Uterus (tissue), 3 donors: ENCODE measurements at regions not wholly inside any gene's neighbourhood (a gene's known extent, or its start where the extent isn't known, plus 50 kb on each side); places are given as distances from the start of the nearest gene placed in this dataset.

Experiments used
- DNase-seq, 2 donors: peaks; one replicate each; pipeline ENCODE4 v3.0.0-alpha.2; 2019 to 2020
- H3K27ac ChIP-seq, 2 donors: fragments of 200-600 bp; sonication (generic); 1 replicate in 1 of 2; 2 replicates in 1 of 2; pipeline ENCODE4 v1.5.1; 2016 to 2018
- H3K27me3 ChIP-seq, 2 donors: fragments of 200-600 bp; sonication (generic); one replicate each; pipeline ENCODE4 v1.5.1; 2018 to 2019; ENCODE audit warnings: control low read depth in 1 of 2
- H3K36me3 ChIP-seq, 2 donors: fragments of 200-600 bp; sonication (generic); one replicate each; pipeline ENCODE4 v1.5.1; 2019; ENCODE audit warnings: control low read depth in 1 of 2
- H3K4me1 ChIP-seq, 2 donors: fragments of 200-600 bp; sonication (generic); one replicate each; pipeline ENCODE4 v1.5.1; 2018 to 2019; ENCODE audit warnings: control low read depth in 1 of 2
- H3K4me3 ChIP-seq, 2 donors: fragments of 200-600 bp; sonication (generic); 1 replicate in 1 of 2; 2 replicates in 1 of 2; pipeline ENCODE4 v1.5.1; 2018 to 2019; ENCODE audit warnings: mild to moderate bottlenecking in 1 of 2
- H3K9me3 ChIP-seq, 2 donors: fragments of 200-600 bp; sonication (generic); one replicate each; pipeline ENCODE4 v1.5.1; 2019; ENCODE audit warnings: control low read depth in 1 of 2
- POLR2A ChIP-seq, 2 donors: fragments of 450-650 bp; IDR thresholded peaks; one replicate each; pipeline ENCODE4 v1.6.1; 2016; ENCODE audit warnings: antibody characterized with exemption in 2 of 2, mild to moderate bottlenecking in 1 of 2, moderate library complexity in 1 of 2
- intact Hi-C: fragments of 100-400 bp; cut with DNase I; formaldehyde crosslinking; loops from one replicate; pipeline ENCODE4 v1.15.1; 2023; ENCODE audit warnings: low total_unique reads
- TF ChIP-seq, protein P1 (sequence below), 4 experiments: fragments of 200-600 bp in 2 of 4; fragments of 450-650 bp in 2 of 4; sonication (generic) in 2 of 4; IDR thresholded peaks; one replicate each; pipeline ENCODE4 v1.5.1; 2016 to 2019; ENCODE audit warnings: antibody characterized with exemption in 4 of 4, mild to moderate bottlenecking in 2 of 4, moderate library complexity in 1 of 4
- donor health status: DM: yes; HTN: yes; CAD: no.

GRCh38 chr13:97559030-97559429 lies 125.1 kb downstream of the RAP2A start:
- TF ChIP-seq, protein P1, sequence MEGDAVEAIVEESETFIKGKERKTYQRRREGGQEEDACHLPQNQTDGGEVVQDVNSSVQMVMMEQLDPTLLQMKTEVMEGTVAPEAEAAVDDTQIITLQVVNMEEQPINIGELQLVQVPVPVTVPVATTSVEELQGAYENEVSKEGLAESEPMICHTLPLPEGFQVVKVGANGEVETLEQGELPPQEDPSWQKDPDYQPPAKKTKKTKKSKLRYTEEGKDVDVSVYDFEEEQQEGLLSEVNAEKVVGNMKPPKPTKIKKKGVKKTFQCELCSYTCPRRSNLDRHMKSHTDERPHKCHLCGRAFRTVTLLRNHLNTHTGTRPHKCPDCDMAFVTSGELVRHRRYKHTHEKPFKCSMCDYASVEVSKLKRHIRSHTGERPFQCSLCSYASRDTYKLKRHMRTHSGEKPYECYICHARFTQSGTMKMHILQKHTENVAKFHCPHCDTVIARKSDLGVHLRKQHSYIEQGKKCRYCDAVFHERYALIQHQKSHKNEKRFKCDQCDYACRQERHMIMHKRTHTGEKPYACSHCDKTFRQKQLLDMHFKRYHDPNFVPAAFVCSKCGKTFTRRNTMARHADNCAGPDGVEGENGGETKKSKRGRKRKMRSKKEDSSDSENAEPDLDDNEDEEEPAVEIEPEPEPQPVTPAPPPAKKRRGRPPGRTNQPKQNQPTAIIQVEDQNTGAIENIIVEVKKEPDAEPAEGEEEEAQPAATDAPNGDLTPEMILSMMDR (IDR thresholded peaks at IDR 0.05): no peak
- TF ChIP-seq POLR2A (IDR thresholded peaks at IDR 0.05): no peak
- no peak overlapping the region for H3K27ac ChIP-seq

GRCh38 chr13:97559981-97560380 lies 126.0 kb downstream of the RAP2A start:
- H3K4me1 ChIP-seq: no peaks in the 10 kb centered on the region
- no peak overlapping the region for H3K4me3 ChIP-seq
- no peaks in the 10 kb centered on the region for H3K9me3 ChIP-seq
- DNase-seq: no peak
- no peak overlapping the region for H3K27ac ChIP-seq
- no peak for TF ChIP-seq POLR2A (IDR thresholded peaks at IDR 0.05)
- TF ChIP-seq, protein P1 (IDR thresholded peaks at IDR 0.05): no peak
- intact Hi-C loops: no loop called here
- H3K36me3 ChIP-seq: no peaks in the 10 kb centered on the region
- no peaks in the 10 kb centered on the region for H3K27me3 ChIP-seq

More at GRCh38 chr13:97559030-97559429, 125.1 kb downstream of the RAP2A start:
- no peaks in the 10 kb centered on the region for H3K27me3 ChIP-seq
- no peaks in the 10 kb centered on the region for H3K36me3 ChIP-seq
- no peaks in the 10 kb centered on the region for H3K4me1 ChIP-seq
- DNase-seq: no peak
- intact Hi-C loops: no loop called here
- H3K4me3 ChIP-seq: no peak overlapping the region
- no peaks in the 10 kb centered on the region for H3K9me3 ChIP-seq

- no peak for DNase-seq
- H3K27me3 ChIP-seq: no peaks in the 10 kb centered on the region
- H3K4me1 ChIP-seq: no peaks in the 10 kb centered on the region
- intact Hi-C loops: no loop called here
- H3K27ac ChIP-seq: no peak overlapping the region
- TF ChIP-seq, protein P1 (IDR thresholded peaks at IDR 0.05): no peak
- TF ChIP-seq POLR2A (IDR thresholded peaks at IDR 0.05): no peak
- H3K4me3 ChIP-seq: no peak overlapping the region
- no peaks in the 10 kb centered on the region for H3K9me3 ChIP-seq
- H3K36me3 ChIP-seq: no peaks in the 10 kb centered on the region
Observed at GRCh38 chr13:97561182-97561581, 127.2 kb downstream of the RAP2A start.

DNA sequence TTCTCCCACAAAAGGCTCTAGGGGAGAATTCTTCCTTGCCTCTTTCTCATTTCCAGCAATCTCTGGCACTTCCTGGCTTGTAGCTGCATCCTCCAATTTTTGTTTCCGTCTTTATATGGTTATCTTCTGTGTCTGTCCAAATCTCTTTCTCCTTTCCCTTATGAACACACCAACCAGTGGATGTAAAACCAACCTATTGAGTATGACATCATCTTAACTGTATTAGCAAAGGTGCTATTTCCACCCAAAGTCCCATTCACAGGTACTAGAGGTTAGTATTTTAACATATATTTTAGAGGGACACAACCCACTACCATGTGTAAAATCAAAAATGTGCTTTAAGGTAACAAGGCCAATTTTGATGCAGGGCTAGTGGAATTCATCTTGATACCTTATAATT lies 129.0 kb downstream of the RAP2A start:
- Histone ChIP-seq H3K27me3 (no peaks in the 10 kb centered on the region), H3K4me1 (no peaks in the 10 kb centered on the region), H3K36me3 (no peaks in the 10 kb centered on the region), H3K27ac (no peak overlapping the region), H3K4me3 (no peak overlapping the region), H3K9me3 (no peaks in the 10 kb centered on the region)
- intact Hi-C loops: no loop called here
- TF ChIP-seq, protein P1 (IDR thresholded peaks at IDR 0.05): no peak
- no peak for DNase-seq

GRCh38 chr13:97564956-97565355 lies 131.0 kb downstream of the RAP2A start:
- Histone ChIP-seq H3K9me3 (no peaks in the 10 kb centered on the region), H3K4me3 (no peak overlapping the region), H3K27ac (no peak overlapping the region), H3K27me3 (no peaks in the 10 kb centered on the region), H3K36me3 (no peaks in the 10 kb centered on the region), H3K4me1 (no peaks in the 10 kb centered on the region)
- intact Hi-C loops: no loop called here
- TF ChIP-seq POLR2A (IDR thresholded peaks at IDR 0.05): no peak
- TF ChIP-seq, protein P1 (IDR thresholded peaks at IDR 0.05): no peak
- DNase-seq: no peak
